GM12878 (cell line): ENCODE measurements at regions not wholly inside any gene's neighbourhood (a gene's known extent, or its start where the extent isn't known, plus 50 kb on each side); places are given as distances from the start of the nearest gene placed in this dataset.

ENCODE experiments used
- ATAC-seq: fragments of 200-7000 bp; cut with Tn5 transposase; 3 replicates; pipeline ENCODE4 v1.9.1; 2020; ENCODE audit warnings: mild to moderate bottlenecking, moderate library complexity
- BruUV-seq: library from RNA; stranded (reverse); fragments of 400-500 nt; replicated peaks from 2 replicates; lab custom pipeline; 2021; lab: Mats Ljungman, UMichigan
- CTCF ChIA-PET: fragments of 300-600 bp; sonication (Branson Sonifier 250); formaldehyde crosslinking; extraction: SDS; loops from one replicate; lab custom pipeline; 2021; ENCODE audit warnings: inconsistent platforms; lab: Yijun Ruan, JAX
- POLR2A ChIA-PET: fragments of 350-600 bp; formaldehyde crosslinking; extraction: SDS; loops from one replicate; lab custom pipeline; 2021; ENCODE audit warnings: inconsistent platforms; lab: Charles Lee
- RAD21 ChIA-PET: fragments of 300-600 bp; sonication (Branson Sonifier 250); formaldehyde crosslinking; loops from one replicate; lab custom pipeline; 2023; ENCODE audit warnings: antibody characterized with exemption; ENCODE audit not compliant: unreplicated experiment; lab: Charles Lee
- SMC1A ChIA-PET: fragments of 300-600 bp; sonication (Branson Sonifier 250); formaldehyde crosslinking; loops from one replicate; lab custom pipeline; 2023; ENCODE audit not compliant: unreplicated experiment, uncharacterized antibody; lab: Charles Lee
- DNase-seq: peaks from one replicate; pipeline ENCODE4 v3.0.0-alpha.2; 2011; ENCODE audit warnings: low read depth, low spot score
- FAIRE-seq: peaks from 3 replicates; lab custom pipeline; 2011; peaks lifted over from hg19 to GRCh38; lab: Jason Lieb, UNC
- H2AFZ ChIP-seq: 2 replicates; pipeline ENCODE4 v1.6.0; 2011; ENCODE audit warnings: low read depth, low read length, control low read depth; ENCODE audit not compliant: control insufficient read depth
- H3K27ac ChIP-seq: 2 replicates; pipeline ENCODE4 v1.5.1; 2011; ENCODE audit warnings: control low read depth; ENCODE audit not compliant: control insufficient read depth, insufficient read depth
- H3K27me3 ChIP-seq, 2 experiments: replicated peaks in 1 of 2; 2 replicates each; pipeline versions ENCODE4 v1.6.0 to v1.6.1; 2011; ENCODE audit warnings: low read length in 1 of 2; ENCODE audit not compliant: control insufficient read depth in 2 of 2, insufficient read depth in 2 of 2
- H3K36me3 ChIP-seq, 2 experiments: 2 replicates each; pipeline ENCODE4 v1.5.1; 2011; ENCODE audit warnings: low read length in 1 of 2; ENCODE audit not compliant: control insufficient read depth in 2 of 2, insufficient read depth in 2 of 2
- H3K4me1 ChIP-seq: 2 replicates; pipeline ENCODE4 v1.6.1; 2011; ENCODE audit warnings: mild to moderate bottlenecking, low read length, moderate library complexity, mixed read lengths; ENCODE audit not compliant: control insufficient read depth, insufficient read depth
- H3K4me2 ChIP-seq: 2 replicates; pipeline ENCODE4 v1.6.0; 2011; ENCODE audit warnings: control low read depth; ENCODE audit not compliant: control insufficient read depth, insufficient read depth
- H3K4me3 ChIP-seq: fragments of 200-600 bp; sonication (generic); 2 replicates; pipeline ENCODE4 v1.5.1; 2016
- H3K79me2 ChIP-seq: 2 replicates; pipeline ENCODE4 v1.6.0; 2011; ENCODE audit warnings: low read length; ENCODE audit not compliant: control insufficient read depth, insufficient read depth
- H3K9ac ChIP-seq: 2 replicates; pipeline ENCODE4 v1.8.0; 2011; ENCODE audit warnings: low read length, control low read depth, mixed read lengths; ENCODE audit not compliant: control insufficient read depth, insufficient read depth
- H3K9me3 ChIP-seq: replicated peaks from 3 replicates; pipeline ENCODE4 v1.5.1; 2011; ENCODE audit warnings: mild to moderate bottlenecking, low read length; ENCODE audit not compliant: control insufficient read depth, insufficient read depth
- H4K20me1 ChIP-seq: 2 replicates; pipeline ENCODE4 v1.6.0; 2011; ENCODE audit not compliant: control insufficient read depth, insufficient read depth
- BCL11A ChIP-seq: IDR thresholded peaks from 2 replicates; pipeline ENCODE4 v1.6.1; 2011; ENCODE audit warnings: low read depth, low read length
- CHD1 ChIP-seq: IDR thresholded peaks from 2 replicates; pipeline ENCODE4 v1.6.1; 2012; ENCODE audit warnings: low read depth, low read length, improper control_type of control experiment
- E4F1 ChIP-seq: fragments of 450-650 bp; IDR thresholded peaks from 2 replicates; pipeline ENCODE4 v1.6.1; 2018; ENCODE audit warnings: borderline replicate concordance, mild to moderate bottlenecking; ENCODE audit not compliant: partially characterized antibody
- HDAC2 ChIP-seq: fragments of 200-600 bp; sonication (generic); IDR thresholded peaks from 2 replicates; pipeline ENCODE4 v1.6.1; 2017
- IKZF1 ChIP-seq: fragments of 450-650 bp; conservative IDR thresholded peaks from 2 replicates; pipeline ENCODE4 v1.6.1; 2017; ENCODE audit warnings: antibody characterized with exemption, mild to moderate bottlenecking
- NKRF ChIP-seq: fragments of 450-650 bp; conservative IDR thresholded peaks from 2 replicates; pipeline ENCODE4 v1.6.1; 2017; ENCODE audit warnings: mild to moderate bottlenecking, moderate library complexity
- PRDM15 ChIP-seq: fragments of 450-650 bp; formaldehyde crosslinking; IDR thresholded peaks from 2 replicates; pipeline ENCODE4 v1.4.0; 2020; ENCODE audit warnings: mild to moderate bottlenecking, moderate library complexity
- SMC3 ChIP-seq: IDR thresholded peaks from 2 replicates; pipeline ENCODE4 v1.6.1; 2011; ENCODE audit warnings: low read length, improper control_type of control experiment, borderline replicate concordance
- SREBF2 ChIP-seq: IDR thresholded peaks from 2 replicates; pipeline ENCODE4 v1.6.1; 2012; ENCODE audit warnings: mild to moderate bottlenecking, low read length
- ZNF24 ChIP-seq: fragments of 450-650 bp; IDR thresholded peaks from 2 replicates; pipeline ENCODE4 v1.6.1; 2017; ENCODE audit warnings: antibody characterized with exemption, mild to moderate bottlenecking
- WGBS: methylation state at CpG from one replicate; pipeline ENCODE4 v1.1.6; 2016; ENCODE audit warnings: low lambda C conversion rate; ENCODE audit not compliant: insufficient replicate concordance, insufficient coverage; ENCODE audit errors: missing lambda C conversion rate; 5-methylcytosine and 5-hydroxymethylcytosine counted together
- in situ Hi-C: fragments of 300-500 bp; cut with MboI; formaldehyde crosslinking; loops from 9 replicates; pipeline ENCODE4 v1.14.3; 2018; ENCODE audit warnings: mixed read lengths
- intact Hi-C: fragments of 100-400 bp; cut with micrococcal nuclease; formaldehyde crosslinking; loops from one replicate; pipeline ENCODE4 v1.14.2; 2022; ENCODE audit not compliant: unreplicated experiment

GRCh38 chr1:60169206-60169605 lies 95.6 kb upstream of the C1orf87 start (continued):
- TF ChIP-seq E4F1, result no peak
- TF ChIP-seq BCL11A, result no peak
- TF ChIP-seq IKZF1, result no peak
- TF ChIP-seq, all 136 proteins: peak for 0

- Histone ChIP-seq H3K36me3 (no peaks in the 10 kb centered on the region), H3K27me3 (no peaks in the 10 kb centered on the region; a peak in 1 of 4 replicates), H2AFZ (no peak overlapping the region), H3K9ac (no peak overlapping the region), H3K4me2 (no peak overlapping the region), H3K4me1 (no peaks in the 10 kb centered on the region), H3K27ac (no peak overlapping the region), H4K20me1 (no peaks in the 10 kb centered on the region), H3K4me3 (no peak overlapping the region), H3K79me2 (no peaks in the 10 kb centered on the region), H3K9me3 (no peaks in the 10 kb centered on the region)
- SMC1A ChIA-PET, result no interaction called here
- FAIRE-seq (no peak), DNase-seq (no peak), ATAC-seq (no peak)
- RAD21 ChIA-PET, result no interaction called here
- in situ Hi-C loops (no loop called here), intact Hi-C loops (no loop called here)
- no TSS peak for BruUV-seq
- 2% methylated on average over 2 of the region's 2 CpGs for WGBS
- TF ChIP-seq PRDM15 (CRISPR knock-in tag) (no peak), NKRF (no peak), SMC3 (no peak), ZNF24 (no peak), CHD1 (no peak), HDAC2 (no peak), SREBF2 (no peak)
- CTCF ChIA-PET, result no interaction called here
- POLR2A ChIA-PET, result no interaction called here
These were observed 89.4 kb upstream of the C1orf87 start for GRCh38 chr1:60162936-60163335.
